ENCODE measurements at regions not wholly inside any gene's neighbourhood (a gene's known extent, or its start where the extent isn't known, plus 50 kb on each side); places are given as distances from the start of the nearest gene placed in this dataset.

- TF ChIP-seq, protein P1, sequence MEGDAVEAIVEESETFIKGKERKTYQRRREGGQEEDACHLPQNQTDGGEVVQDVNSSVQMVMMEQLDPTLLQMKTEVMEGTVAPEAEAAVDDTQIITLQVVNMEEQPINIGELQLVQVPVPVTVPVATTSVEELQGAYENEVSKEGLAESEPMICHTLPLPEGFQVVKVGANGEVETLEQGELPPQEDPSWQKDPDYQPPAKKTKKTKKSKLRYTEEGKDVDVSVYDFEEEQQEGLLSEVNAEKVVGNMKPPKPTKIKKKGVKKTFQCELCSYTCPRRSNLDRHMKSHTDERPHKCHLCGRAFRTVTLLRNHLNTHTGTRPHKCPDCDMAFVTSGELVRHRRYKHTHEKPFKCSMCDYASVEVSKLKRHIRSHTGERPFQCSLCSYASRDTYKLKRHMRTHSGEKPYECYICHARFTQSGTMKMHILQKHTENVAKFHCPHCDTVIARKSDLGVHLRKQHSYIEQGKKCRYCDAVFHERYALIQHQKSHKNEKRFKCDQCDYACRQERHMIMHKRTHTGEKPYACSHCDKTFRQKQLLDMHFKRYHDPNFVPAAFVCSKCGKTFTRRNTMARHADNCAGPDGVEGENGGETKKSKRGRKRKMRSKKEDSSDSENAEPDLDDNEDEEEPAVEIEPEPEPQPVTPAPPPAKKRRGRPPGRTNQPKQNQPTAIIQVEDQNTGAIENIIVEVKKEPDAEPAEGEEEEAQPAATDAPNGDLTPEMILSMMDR (IDR thresholded peaks at IDR 0.05; ENCODE audit: low read length), result no peak
- no peak for TF ChIP-seq EZH2 (IDR thresholded peaks at IDR 0.05; ENCODE audit: borderline replicate concordance, low read length)
Observed at GRCh38 chr16:35792516-35793285, 2333.3 kb downstream of the TP53TG3F start.

All from OCI-LY1 (cell line).